LHCN-M2 (cell line): ENCODE measurements at regions not wholly inside any gene's neighbourhood (a gene's known extent, or its start where the extent isn't known, plus 50 kb on each side); places are given as distances from the start of the nearest gene placed in this dataset.

Experiments
- DNase-seq: peaks from one replicate; pipeline ENCODE4 v3.0.0-alpha.2; 2012; ENCODE audit warnings: low read depth

DNA sequence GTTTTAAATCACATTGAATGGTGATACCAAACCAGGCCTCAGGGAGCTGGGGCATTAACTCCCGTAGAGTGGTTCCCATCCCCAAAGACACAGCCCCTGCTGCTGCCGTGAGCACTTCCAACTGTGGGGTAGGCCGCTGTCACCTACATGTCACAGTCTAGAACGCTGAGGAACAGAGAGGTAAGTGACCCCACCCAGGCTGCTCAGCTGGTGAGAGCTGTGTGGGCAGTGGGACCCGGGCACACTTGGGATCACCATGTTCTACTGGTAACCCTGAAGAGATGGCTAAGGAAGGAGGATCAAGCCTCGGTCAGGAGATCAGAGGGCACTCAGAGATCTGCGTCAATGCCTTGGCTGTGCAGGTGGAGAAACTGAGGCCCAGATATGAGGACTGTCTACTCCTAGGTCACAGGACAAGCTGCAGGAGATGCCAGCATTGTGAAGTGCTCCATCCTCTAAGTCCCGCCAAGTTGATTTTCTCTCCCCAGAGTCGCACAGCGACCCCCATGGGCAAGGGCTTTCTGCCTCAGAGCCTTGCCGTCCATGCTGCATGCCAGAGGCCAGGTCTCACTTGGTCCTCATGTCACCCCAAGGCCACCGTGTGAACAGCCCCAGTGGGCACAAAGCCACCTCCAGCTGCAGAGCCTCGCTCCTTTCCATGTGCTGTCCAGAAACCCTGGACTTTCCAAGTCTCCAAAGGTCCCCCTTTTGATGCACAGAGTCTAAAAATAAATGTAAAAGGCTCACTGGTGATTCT lies 144.2 kb upstream of the OTOS start:
- no peak for DNase-seq

DNA sequence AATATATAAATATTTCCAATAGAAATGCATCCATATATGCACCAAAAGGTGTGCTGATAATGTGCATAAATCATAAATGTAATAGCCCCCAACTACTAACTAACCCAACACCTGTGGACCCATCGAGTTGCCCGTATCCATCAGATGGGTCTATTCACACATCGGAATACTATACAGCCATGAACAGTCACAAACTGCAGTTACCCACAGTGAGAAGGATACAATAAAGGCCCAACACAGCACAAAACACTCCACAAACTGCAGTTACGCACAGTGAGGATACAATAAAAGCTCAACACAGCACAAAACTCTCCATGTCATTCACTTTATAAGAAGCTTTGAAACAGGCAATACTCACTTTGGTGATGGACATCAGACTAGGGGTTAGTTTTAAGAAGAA lies 145.3 kb upstream of the OTOS start:
- no peak for DNase-seq

DNA sequence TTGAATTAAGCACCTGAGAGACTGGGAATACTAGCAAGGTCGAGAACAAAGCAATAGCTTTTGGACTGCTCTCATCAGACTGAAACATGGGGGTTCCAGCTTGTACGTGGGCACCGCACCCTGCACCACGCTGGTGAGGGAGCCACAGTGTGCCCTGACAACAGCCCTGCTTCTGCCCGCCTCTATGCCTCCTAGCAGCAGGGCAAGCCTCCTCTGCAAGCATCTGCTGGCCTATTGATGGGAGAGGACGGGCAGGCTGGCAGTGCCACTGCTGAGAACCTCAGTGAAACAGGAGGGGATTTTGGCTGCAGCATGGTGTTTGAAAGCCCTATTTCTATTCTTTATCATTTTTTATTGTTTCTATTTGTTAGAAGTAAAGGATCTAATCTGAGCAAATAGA lies 146.1 kb upstream of the OTOS start:
- no peak for DNase-seq

DNA sequence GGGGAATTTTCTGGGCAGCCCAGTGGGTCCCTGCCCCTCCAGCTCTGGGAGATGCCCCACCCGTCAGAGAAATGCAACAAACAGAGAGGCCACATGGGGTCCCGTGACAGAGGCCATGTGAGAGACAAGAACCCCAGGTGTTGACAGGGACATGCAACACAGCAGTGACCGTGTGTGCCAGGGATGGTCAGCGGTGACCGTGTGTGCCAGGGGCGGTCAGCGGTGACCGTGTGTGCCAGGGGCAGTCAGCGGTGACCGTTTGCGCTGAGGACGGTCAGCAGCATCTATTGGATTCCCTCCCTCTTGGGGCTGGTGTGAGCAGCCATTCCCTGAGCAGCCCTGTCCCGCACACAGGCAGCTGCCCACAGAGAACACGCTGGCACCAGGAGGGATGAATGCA lies 146.6 kb upstream of the OTOS start:
- no peak for DNase-seq

DNA sequence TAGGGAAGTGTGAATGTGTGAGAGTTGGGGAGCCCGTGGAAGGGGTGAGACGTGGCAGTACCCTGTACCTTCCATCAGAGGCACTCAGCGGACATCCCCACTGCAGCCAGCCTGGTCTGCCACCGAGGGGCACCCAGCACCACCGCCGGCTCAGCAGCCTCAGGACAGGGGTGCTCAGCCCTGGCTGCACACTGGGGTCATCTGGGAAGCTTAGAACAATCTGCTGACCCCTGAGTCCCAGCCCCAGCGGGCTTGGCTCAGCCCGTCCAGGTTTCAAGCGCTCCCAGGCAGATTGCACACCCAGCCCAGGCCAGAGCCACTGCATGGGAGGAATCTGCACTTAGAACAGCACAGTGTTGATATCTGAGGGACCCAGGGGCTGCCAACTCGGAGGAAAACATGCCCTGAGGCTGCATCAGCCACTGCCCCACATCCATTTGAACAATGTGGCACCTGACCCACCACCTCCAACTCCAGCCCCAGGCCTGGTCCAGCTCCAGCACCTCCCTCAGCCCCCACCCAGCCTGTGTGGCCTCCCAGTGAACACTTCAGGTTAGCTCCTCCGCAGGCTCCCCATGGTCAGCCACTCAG lies 147.1 kb upstream of the OTOS start:
- no peak for DNase-seq

DNA sequence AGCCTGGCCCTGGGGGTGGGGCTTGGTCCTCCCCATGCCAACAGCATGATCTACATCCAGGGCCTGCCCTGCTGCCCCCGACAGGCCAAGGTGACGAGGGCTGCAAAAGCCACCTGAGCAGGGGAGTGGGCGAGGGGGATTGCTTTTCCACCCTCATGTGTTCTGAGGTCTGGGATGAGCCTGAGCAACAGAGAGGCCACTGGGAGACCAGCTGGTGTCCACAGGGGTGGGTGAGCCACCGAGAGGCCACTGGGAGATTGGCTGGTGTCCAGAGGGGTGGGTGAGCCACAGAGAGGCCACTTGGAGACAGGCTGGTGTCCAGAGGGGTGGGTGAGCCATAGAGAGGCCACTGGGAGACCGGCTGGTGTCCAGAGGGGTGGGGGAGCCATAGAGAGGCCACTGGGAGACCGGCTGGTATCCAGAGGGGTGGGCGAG lies 147.4 kb upstream of the GPC1 start:
- no peak for DNase-seq

DNA sequence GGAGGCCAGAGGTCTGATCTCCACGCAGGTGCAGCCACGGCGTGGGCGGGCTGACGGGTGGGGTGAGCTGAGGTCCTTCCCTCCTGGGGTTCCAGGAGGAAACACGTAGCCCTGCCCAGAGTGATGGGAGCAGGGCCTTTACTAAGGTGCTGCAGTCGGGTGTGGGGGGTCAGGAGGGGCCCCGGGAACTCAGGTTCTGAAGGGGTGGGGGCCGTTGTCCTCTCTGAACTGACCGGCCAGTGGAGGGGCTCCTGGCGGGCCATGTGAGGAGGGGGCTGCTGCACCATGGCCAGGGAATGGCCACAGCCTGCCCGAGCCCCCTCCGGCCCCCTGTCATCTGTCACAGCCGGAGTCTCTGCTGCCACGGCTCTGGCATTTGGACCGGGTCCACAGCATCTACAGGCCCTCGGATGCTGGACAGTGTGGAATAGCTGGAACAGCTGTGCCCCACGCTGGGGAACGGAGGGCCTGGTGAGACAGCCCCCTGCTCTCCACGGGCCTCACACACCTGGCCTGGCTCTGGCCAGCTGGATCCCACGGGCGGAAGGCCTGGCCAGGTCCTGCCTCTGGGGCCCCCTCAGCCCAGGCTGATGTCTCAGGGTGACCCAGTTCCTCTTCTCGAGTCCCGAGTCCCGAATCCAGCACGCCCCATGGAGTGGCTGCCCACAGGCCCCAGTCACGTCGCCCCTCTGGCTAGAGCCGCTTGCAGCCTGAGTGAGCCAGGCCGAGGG lies 145.6 kb upstream of the GPC1 start:
- DNase-seq: no peak

DNA sequence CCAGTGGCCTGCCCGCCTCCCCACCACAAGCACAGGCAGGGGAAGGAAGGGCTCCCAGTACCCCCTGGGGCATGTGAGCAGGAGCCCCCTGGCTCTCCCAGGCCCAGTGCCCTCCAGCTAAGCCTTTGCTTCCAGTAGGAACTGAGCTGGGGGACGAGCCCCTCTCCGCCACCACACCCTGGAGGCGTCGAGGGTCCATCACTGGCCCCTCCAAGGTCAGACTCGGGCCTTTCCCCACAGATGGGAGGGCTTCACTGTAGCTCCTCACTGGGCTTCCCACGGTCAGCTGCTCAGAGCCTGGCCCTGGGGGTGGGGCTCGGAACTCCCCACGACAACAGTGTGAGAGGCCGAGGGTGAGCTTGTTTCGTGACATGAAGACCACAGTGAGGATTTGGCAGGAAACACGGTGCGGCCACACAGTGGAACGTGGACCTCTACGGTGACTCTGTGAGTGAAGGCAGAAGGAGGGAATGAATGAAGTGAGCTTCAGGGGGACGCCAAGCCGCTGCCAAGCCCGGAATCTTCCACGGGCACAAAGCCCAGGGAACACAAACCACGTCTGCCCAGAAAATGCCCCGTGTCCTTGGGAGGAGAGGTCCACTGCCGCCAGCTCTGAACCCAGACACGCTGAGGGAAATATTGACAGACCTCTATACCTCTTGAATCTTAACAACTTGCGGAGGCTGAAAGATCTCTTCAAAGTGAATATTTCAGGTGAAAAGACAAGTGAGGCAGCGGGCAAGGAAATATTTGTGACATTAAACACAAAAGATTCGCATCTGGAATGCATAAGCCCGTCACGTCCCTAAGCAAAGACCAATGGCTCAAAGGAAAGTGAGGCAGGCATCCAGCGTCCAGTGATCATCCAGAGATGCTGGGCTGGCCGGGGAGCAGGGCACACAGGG lies 144.8 kb upstream of the GPC1 start:
- no peak for DNase-seq

DNA sequence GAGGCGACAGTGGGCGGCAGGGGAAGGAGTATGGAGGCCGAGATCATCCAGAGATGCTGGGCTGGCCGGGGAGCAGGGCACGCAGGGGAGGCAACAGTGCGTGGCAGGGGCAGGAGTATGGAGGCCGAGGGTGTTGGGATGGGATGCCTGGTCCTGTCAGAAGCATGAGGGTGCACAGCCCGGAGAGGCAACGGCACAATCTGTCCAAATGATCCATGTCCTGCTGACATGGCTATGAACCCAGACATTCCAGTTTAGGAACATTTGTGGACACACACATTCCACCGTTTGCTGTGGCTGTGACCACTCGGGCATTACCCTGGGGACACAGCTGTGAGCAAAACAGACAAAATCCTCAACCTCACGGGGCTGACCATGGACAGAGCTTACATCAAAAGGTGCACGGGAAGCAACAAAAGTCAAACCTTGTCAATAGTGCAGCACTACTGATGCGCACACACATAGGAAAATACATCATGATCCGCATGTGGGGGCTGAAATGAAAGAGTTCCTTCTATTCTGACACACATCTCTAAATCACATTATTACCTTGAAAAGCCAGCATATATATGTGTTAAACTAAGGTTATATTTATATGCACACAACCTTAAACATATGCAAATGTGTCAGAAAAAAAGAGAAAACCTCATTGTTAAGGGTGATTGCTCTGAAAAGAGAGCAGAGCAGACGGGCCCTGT lies 144.0 kb upstream of the GPC1 start:
- no peak for DNase-seq

DNA sequence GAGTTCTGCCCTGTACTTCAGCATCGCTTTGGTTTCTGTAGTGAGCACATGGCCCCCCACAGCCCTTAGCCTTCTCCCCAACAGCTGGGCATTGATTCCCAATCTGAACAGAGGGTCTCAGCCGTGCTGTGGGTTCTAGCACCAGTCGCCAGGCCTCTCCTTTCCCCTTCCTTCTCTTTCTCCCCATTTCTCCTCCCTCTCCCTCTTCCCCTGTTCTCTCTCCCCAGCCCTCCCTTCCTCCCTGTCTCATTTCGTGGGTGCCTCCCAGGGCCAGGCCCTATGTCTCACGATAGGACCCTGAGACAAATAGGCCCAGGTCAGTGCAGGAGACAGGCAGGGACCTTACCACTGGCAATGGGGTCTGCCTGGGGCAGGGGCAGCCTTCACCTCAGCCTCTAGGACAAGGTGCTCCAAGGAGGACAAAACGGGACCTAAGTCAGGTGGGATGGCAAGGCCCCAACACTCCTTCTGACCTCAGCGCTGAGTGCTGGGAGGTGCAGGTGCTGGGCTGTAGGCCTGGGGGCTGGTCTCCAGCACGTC lies 143.4 kb upstream of the GPC1 start:
- DNase-seq: no peak

DNA sequence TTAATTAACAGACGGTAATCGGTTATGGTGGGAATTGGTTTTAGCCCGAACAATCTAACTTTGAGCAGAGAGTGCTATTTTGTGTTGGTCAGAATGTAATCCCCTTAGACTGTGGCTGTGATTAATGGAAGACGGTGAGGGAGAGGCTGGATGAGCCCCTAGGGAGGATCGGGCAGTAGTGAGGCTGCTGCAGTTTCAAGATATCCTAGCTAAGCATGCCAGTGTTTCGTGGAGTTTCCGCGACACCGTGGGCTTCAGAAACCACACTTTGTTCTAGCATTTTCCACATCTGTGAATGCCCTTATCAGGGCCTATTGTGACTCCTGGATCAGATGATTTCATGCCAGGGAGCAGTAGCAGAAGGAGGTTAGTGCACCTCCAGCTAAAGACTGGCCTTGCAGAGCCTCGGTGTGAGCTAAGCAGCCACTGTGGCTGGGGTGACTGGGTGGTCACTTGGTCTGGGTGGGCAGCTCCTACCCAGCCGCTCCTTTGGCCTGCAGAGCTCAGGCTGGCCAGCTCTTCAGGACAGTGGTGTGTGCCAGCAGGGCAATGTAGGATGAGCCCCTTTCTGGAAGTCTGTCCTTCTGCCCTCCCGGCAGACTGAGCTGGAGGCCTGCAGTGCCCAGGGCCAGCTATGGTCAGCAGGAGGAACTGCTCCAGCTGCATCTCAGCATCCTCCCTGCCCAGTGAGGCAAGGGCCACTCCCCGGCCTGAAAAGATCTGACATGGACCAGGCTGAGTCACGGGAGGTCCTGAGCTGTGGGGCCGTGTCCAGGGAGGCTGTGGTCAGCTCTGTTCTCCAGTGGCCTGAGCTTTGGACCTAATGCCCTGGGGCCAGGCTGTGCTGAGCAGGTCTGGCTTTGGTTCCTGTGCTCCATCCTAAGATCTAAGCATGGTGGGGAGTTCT lies 142.6 kb upstream of the GPC1 start:
- no peak for DNase-seq

DNA sequence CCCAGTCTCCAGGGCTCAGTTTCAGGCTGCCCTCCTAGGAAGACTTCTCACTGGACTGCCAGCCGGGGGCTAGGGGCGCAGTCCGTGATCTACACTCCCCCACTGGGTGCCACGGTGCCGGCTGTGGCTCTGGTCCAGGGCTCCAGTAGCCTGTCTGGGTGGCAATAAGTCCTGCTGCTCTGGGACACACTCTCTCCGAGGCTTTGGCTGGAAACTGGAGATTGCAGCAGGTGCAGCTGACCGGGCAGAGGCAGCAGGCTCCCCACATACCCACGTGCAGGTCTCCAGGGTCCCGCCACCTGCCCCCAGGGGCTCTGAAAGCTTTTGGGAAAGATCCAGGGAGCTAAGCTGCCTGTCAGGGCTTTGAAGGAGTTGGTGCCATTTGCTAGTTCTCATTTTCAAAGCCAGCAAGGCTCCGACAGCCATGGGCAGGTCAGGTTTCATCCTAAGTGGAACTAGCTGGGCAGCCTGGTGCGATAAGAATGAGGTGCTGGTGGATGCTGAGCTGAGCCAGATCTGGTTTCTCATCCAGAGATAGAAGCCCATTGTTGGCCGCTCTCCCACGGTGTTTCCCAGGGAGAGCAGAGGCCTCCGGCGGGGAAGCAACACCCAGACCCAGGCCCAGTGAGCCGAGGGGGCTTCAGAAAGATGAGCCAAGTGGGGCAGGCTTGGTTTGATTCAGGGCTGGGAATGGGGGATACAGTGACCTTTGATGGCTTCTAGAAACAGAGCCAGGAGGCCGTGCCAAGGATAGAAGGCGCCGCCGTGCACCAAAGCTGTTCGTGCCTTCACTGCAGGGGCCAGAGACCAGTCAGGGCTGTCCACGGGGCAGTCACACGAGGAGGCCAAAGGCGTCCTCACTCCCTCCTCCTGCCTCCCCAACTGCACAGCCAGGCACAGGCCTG lies 141.7 kb upstream of the GPC1 start:
- DNase-seq: no peak

DNA sequence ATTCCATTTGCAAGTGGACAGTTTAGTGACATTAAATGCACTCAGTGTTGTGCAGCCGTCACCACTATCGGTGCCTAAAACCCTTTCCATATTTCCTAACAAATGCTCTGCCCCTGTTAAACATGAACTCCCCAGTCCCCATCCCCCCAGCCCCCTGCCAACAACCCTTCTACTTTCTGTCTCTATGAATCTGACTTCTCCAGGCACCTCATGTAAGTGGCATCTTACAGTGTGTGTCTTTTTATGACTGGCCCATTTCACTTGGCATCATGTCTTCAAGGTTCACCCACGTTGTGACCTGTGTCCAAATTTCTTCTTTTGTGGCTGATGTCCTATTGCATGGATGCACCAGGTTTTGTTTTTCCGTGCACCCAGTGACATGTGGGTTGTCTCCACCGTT lies 140.9 kb upstream of the GPC1 start:
- no peak for DNase-seq

DNA sequence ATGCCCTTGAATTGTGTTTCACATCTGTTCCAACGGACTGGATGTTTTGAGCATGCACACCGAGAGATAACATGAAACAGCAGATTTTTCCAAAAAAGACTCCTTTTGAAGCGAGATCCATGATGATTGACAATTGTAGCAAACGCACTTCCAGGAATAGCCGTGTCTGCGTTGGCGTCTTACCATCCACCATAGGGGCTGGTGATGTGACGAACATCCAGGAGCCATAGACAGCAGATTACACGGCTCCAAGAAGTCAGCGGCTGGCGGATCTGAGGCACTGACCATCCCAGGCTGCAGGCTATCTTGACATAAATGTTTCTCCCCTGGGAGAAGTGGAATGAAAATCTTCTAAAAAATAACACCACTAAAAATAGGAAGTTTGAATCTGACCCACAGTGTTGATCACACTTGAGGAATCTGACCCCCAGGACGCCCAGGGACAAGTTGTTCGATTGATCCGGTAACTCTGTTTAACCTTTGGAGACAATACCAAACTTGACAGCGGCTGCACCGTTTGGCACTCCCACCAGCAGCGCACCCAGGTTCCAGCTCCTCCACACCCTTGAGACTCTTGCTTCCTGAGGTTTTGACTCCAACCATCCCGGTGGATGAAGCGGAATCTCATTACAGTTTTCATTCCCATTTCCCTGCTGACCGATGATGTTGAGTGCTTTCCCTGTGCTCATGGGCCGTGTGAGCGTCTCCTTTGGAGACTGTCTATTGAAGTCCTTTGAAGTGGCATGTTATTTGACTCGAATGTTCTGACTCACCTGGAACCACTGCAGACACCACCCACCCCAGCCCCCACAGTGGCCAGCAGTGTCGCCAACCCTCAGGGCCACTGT lies 140.0 kb upstream of the GPC1 start:
- DNase-seq: no peak

DNA sequence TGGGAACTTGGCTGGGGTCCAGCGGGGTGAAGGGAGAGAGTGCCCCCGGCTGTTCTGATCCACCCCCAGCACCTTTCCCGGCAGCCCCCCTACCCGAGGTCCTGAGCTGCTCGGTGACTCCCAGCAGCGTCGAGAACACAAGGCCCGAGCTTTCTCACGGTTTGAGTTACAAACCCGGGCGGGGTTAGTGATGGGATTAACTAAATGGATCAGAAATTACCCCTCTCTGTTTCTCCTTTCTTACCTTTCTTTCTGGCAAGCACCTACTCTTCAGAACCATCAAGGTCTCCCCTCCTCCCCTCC lies 139.4 kb upstream of the GPC1 start:
- DNase-seq: no peak

DNA sequence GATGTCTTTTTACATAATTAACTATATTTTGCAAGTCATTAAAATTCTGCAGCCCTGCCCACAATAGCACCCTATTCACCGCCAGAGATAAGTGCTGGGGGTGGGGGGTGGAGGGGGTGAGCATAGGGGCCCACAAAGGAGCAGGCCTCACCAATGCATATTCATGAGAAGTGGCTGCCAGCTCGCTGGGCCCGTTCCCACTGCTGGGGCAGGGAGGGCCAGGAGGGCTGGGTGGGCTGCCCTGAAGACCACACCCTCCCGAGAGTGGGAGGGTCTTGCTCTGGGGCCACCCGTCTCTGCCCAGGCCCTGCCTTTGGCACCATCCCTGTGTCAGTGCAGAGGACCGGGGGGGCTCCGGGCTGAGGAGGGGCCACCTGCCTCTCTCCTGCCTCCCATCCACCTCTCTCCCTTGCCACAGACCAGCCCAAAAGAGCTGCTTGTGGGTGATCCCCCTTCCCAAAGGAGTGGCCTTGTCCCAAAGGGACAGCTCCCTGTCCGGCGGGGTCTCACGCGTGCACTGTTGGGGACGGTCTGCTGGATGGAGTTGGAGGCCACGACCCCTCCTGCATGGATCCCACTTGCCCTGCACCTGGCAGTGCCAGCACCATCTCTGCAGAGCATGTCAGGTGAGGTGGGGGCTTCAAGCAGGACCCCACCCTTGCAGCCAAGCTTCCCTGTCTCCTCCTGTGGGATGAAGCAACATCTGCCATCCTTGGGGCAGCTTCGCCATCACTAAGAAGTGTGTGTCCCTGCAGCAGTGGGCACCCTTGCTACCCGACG lies 138.8 kb upstream of the GPC1 start:
- no peak for DNase-seq
